Gastrocnemius medialis (tissue), 4 donors: ENCODE measurements at regions not wholly inside any gene's neighbourhood (a gene's known extent, or its start where the extent isn't known, plus 50 kb on each side); places are given as distances from the start of the nearest gene placed in this dataset.

Experiments
- CTCF ChIP-seq, 5 experiments: fragments of 450-650 bp in 3 of 5; fragments of 200-600 bp in 2 of 5; sonication (generic) in 2 of 5; IDR thresholded peaks in 4 of 5; conservative IDR thresholded peaks in 1 of 5; 1 replicate in 4 of 5; 2 replicates in 1 of 5; pipeline ENCODE4 v1.5.1; 2016 to 2019; ENCODE audit warnings: antibody characterized with exemption in 5 of 5, mild to moderate bottlenecking in 3 of 5, moderate library complexity in 3 of 5
- POLR2A ChIP-seq, 2 donors: fragments of 450-650 bp; IDR thresholded peaks; one replicate each; pipeline ENCODE4 v1.6.1; 2017; ENCODE audit warnings: antibody characterized with exemption in 2 of 2, mild to moderate bottlenecking in 2 of 2, moderate library complexity in 2 of 2

GRCh38 chr5:152568016-152568415 is 162.9 kb upstream of the NMUR2 start:
- no peak for TF ChIP-seq CTCF (IDR thresholded peaks at IDR 0.05 in 4 of 5, conservative IDR thresholded peaks at IDR 0.05 in 1 of 5)
- no peak for TF ChIP-seq POLR2A (IDR thresholded peaks at IDR 0.05)
